GM19372 (cell line): ENCODE measurements at regions not wholly inside any gene's neighbourhood (a gene's known extent, or its start where the extent isn't known, plus 50 kb on each side); places are given as distances from the start of the nearest gene placed in this dataset.
"Not testable (repeated sequence)": the region's sequence is repeated elsewhere in the genome, so short reads cannot be mapped to it uniquely, and the experiment has no call there.

Source experiments
- ATAC-seq: cut with Tn5 transposase; IDR thresholded peaks from one replicate; pipeline ENCODE4 v1.9.1; 2021; ENCODE audit warnings: mild to moderate bottlenecking, low read depth, moderate library complexity; ENCODE audit not compliant: unreplicated experiment

DNA sequence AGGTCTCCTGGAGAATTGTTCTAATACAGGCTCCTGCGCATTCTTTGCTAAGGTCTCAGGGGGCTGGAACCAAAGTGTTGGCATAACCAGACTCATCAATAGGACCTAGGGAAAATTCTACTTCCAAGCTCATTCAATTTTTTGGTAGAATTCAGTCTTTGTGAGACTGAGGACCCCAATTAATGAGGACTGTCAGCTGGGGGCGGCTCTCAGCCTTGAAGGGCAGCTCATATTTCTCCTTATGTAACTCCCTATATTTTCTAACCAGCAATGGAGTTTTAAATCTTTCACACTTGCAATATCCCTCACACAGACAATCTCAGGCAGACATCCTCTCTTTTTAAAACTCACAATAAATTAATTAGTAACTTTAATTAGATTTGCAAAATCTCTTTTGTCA is 476.4 kb upstream of the LRFN5 start:
- ATAC-seq, result no peak

DNA sequence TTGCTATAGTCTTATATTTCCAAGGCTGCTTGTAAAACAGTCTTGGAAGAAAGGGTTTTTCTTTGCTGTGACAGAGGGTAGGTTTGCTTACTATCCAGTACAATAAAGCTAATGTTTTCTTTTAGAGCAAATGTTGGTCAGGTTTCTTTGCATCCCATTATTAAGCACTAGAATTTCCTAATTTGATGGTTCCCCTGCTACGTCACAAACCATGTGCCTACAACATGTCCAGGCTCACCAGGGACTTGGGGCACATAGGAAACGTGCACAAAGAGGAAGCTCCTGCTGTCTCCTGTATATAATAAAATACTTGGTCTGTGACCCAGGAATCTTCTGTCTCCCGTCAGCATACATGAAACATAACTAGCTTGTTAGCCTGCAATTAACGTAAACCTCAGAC is 486.3 kb upstream of the LRFN5 start:
- no peak for ATAC-seq

DNA sequence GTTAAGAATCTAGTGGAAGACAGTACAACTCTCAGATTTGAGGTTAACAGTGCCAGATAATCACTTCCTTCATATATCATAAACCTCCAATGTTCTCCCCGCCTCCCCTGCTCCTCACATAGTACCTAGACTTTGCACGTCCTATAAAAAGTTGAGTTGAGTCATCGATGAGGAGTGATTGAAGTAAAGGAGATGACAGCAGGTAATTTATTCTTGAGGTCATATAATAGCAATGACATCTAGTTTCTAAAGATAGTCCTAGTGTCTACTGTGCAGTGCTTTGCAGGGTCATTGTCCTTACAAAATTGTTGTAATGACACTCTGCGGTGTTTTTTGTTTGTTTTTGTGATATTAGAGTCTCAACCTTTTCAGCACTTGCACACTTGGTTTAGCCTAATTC is 510.5 kb upstream of the LRFN5 start:
- no peak for ATAC-seq

DNA sequence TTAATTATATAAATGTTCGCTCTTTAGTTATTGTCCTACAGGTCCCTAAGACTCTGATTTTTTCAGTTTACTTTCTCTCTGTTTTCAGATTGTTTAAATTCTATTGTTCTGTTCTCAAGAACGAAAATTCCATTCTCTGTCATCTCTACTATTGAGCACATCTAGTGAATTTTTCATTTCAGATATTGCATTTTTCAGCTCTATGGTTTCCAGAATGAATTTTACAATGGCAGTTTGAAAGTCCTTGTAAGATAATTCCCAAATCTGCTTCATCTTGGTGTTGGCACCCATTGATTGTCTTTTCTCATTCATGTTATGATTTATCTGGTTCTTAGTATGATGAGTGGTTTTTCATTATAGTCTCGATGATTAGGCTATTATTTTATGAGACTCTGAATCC is 519.6 kb upstream of the LRFN5 start:
- ATAC-seq, result no peak

DNA sequence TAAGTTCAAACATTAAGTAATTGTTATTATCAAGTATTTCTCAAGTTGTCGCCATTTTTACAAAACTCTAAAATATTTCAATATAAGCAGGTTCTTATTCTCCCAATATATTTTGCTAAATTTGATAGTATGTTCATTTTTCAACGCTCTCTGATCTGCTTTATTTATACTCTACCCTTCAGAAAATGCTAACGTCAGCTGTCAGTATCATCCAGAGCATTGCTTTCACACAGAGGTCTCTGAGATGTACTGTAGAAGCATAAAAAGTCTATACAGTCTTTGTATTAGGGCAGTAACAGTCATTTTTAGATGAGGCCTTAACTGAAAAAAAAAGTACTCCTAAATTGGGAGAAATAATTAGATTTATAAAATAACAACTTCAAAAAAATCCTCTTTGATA is 533.1 kb upstream of the LRFN5 start:
- ATAC-seq, result no peak

DNA sequence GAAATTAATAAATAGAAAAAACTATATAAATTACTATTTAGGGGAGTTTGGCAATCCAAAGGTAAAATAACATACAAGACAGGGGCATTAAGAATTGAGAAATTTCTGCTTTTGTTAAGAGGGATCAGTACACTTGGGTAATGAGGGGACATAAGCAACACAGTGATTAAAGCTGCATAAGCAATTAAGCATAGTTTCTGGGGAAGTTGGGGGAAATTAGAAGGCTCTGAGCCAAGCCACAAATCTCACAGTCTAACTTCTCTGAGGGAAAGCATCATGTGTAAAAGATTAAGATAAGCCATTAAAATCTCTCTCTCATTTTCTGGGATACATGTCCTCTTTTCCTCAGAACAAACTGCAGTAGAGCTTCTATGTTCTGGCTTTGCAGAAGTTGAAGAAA is 533.9 kb upstream of the LRFN5 start:
- ATAC-seq, result no peak

DNA sequence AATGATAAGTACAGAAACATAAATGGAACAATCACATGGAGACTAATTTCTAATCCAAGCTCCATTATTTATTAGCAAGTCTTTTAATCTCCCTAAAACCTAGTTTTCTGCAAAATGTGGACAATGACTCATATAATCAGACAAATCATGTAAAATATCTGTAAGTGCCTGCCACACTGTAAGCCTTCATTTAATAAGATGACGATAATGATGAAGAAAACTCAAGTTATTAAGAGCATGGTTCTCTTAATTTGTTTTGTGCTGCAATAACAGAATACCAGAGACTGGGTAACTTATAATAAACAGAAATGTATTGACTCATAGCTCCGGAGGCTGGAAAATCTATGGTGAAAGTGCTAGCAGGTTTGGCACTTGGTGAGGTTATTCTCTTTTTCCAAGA is 535.3 kb upstream of the LRFN5 start:
- ATAC-seq, result no peak

DNA sequence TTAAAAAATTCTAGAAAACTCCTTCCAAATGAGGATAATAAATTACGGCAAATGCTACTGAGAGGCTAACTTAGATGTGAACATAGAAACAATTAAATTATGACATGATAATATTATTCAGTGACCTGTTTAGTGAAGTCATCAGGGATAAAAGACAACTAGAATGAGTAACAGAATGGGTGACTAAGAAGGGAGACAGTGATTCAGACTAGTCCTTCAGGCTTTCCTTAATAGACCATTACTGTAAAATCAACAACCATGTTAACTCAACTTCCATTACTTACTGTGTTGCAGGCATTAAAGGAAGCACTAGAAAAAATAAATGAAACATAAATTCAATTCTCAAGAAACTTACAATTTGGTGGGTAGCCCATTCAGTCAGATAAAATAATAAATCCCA is 543.9 kb upstream of the LRFN5 start:
- ATAC-seq, result no peak

DNA sequence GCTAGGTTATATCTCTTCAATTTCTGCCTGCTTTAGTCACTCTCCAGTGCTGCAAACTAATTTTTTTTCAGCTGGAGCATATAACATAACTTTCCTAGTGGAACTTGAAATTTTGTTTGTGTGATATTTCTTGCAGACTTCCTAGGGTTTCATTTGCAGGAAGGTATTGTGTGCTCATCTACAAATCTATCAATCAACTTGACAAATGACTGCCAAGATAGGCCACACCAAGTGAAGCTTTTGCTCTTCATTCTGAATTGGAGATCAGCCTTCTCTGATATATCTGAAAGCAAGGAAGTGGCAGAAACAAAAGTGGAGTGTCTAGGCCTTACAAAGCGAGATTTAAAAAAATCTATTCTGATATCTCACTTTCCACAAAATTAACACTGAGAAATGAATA is 551.1 kb upstream of the LRFN5 start:
- no peak for ATAC-seq

DNA sequence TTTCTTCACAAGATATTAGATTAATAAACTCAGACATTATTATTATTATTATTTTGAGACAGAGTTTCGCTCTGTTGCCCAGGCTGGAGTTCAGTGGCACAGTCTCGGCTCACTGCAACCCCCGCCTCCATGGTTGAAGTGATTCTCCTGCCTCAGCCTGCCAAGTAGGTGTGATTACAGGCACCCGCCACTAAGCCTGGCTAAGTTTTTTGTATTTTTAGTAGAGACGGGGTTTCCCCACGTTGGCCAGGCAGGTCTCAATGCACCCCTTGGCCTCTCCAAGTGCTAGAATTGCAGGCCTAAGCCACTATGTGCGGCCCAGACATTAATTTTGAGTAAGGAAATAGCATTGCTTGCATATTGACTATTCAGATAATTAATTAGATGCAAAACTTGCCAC is 554.9 kb upstream of the LRFN5 start:
- no peak for ATAC-seq

DNA sequence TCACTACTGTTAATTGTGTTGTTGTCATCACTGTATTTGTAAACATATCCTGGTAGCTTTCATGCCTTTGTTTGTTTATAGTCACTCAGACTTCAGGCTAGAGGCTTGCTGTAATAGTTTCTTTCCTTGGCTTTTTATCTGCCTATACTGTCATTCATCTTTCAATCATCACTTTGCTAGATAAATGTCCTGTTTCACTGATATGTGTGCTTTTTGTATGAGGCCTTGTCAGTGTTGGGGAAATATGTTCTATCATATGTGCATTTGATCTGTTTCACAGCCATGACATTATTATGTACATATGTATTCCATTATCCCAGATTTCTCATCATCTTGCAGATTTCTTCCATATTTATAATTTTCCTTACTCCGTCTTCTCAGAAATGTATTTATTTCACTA is 558.9 kb upstream of the LRFN5 start:
- ATAC-seq, result no peak

DNA sequence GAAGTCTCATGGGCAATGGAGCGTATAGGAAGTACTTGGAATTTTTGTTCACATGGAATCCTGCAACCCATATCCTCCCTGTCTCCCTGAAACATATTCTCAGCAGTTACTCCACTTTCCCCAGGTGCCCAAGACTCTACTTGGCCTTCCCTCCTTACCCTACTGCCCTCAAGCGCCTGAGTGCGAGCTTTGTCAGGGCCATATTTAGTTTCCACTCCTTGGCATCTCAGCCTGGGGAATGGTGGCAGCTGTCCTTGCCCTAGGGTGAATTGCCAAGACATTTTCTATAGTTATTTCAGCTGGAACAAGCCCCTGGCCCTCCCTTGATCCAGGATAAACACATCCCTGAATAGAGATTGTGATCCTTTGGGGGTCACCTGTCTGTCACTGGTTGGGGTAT is 569.3 kb upstream of the LRFN5 start:
- ATAC-seq, result no peak

DNA sequence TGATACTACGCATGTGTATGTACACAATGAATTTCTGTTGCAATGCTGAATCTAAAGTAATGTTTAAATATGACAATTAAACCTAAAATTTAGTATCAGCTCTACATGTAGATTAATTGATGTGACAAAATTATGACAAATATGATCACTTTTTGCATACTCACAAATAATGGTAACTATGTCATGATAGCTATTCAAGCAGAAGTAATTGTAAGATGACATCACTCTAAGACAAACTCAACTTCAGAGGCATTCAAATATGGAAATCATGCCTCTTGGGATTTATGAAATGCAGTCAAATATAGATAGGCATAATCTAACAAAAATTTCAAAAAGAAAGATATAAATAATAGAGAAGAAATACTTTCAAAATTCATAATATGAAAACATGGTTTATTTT is 571.7 kb upstream of the LRFN5 start:
- ATAC-seq, result no peak

DNA sequence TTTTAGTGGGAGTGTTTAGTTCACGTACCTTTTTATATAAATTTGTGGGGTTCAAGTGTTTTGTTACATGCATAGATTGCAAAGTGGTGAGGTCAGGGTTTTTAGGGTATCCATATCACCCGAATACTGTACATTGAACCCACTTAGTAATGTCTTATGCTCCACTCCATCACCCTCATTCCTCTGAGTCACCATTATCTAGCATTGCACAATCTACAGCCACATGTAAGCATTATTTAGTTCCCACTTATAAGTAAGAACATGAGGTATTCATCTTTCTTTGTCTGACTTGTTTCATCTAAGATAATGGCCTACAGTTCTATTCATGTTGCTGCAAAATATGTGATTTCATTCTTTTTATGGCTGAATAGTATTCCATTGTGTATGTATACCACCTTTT is 583.7 kb upstream of the LRFN5 start:
- ATAC-seq, result no peak

DNA sequence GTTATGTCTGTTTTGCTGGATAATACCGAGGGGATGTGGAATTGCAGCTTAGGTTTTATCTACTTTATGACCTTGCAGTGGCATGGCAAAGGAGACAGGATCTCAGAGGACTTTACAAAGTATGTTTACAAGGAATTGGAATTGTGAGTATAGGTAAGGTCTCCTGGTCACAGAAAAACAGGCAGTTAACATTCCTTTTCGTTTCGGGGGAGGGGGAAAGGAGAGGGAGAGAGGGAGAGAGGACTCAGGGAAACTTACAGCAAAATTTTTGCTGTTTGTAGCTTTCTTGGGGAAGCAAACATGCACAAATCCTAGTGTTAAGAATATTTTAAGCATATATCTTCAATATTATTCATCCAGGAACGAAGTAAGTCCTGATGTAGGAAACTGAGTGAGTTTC is 590.5 kb upstream of the LRFN5 start:
- ATAC-seq, result no peak

DNA sequence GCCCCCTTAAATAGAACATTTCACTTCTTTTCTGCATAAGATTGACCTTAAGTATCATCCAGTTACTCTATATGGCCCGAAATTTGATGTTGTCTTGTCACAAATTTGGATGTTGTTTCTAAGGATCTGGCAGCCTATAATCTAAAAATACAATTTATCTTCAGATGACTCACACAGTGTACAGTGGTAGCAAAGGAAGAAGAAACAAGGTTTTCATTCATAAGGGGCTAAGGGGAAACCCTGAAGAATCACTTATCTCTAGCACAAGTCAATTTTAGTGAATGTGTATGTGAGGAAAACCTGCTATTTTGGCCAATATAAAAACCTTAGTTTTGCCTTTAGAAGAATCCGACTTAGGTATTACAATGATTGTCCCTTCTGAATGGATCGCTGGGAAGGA is 606.3 kb upstream of the LRFN5 start:
- no peak for ATAC-seq

DNA sequence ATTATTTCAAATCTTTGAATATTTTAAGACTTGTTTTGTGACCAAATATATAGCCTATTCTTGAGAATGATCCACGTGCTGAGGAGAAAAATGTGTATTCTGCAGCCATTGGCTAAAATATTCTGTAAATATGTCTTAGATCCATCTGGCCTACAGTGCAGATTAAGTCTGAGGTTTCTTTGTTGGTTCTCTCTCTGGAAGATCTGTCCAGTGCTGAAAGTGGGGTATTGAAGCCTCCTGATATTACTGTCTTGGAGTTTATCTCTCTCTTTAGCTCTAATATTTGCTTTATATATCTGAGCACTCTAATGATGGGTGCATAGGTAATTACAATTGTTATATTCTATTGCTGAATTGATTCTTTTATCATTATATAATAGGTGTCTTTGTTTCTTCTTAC is 617.4 kb upstream of the LRFN5 start:
- no peak for ATAC-seq

DNA sequence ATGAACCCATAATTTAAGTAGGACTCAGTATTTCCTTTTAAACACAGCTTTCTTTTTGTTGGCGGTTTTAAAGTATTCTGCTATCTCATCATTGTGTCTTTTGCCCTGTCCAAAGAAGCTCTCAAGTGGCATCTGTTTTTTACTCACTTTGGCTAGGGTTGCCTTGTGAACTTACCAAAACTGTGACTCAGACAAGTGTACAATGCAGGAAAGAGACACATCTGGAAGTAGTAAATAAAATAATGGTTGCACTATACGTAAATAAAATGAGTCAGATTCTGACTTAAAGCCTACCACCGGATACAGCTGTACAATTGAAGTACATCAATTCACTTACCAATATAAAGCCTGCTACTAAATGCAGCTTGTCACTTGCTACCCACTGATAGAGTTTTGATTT is 619.2 kb upstream of the LRFN5 start:
- ATAC-seq, result no peak

DNA sequence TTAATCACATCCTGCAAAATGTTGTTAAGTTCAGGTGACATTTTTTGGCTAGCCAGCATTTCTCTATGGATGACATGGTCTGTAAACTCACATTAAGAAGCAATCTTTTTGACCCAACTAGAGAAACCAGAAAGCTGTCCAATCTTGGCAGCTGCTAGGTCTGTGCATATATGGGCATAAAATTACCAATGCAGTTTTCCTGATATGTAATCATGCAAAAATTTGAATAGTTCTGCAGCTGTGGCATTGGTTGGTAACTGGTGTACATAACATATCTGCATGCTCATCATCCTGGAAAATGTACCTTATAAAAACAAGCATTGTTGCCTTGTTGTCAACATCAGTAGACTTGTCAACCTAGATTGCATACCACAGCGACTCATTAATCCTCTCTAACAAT is 620.0 kb upstream of the LRFN5 start:
- no peak for ATAC-seq

DNA sequence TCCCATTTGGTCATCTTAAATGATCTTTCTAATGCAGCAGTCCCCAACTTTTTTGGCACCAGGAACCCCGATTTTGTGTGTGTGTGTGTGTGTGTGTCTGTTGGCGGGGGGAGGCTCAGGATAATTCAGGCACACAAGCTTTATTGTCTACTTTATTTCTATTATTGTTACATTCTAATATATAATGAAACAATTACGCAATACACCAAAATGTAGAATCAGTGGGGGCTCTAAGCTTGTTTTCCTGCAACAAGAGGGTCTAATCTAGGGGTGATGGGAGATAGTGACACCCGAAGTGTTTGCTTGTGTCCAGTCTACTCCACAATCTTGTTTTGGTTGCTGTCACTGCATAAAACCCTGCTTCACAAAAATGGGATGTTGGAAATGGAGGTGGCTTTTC is 621.1 kb upstream of the LRFN5 start:
- ATAC-seq, result no peak

DNA sequence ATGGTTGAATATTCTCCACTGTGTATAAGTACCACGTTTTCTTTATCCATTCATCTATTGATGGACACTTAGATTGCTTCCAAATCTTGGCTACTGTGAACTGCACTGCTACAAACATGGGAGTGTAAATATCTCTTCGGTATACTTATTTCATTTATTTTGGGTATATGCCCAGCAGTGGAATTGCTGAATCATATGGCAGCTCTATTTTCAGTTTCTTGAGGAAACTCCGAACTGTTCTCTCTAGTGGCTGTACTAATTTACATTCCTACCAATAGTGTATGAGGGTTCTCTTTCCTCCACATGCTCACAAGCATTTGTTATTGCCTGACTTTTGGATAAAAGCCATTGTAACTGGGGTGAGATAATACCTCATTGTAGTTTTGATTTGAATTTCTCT is 623.1 kb upstream of the LRFN5 start:
- ATAC-seq, result no peak

DNA sequence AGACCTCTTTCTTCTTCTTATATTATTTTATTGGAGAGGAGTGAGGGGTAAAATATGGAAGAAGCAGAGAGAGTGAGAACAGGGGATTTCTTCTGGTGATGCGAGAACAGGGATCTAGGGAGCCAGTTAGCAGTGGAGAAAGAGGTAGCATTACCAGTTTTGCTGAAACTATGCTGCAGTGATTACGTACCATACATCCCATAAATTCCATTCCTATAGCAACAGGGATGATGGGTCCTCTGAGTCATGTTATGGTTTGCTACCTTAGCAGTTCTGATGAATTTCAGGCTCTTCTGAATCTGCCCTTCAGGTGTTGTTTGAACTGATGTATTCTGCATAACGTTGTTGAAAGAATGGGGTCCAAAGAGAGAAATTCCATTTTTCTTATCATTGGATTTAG is 625.4 kb upstream of the LRFN5 start:
- no peak for ATAC-seq

DNA sequence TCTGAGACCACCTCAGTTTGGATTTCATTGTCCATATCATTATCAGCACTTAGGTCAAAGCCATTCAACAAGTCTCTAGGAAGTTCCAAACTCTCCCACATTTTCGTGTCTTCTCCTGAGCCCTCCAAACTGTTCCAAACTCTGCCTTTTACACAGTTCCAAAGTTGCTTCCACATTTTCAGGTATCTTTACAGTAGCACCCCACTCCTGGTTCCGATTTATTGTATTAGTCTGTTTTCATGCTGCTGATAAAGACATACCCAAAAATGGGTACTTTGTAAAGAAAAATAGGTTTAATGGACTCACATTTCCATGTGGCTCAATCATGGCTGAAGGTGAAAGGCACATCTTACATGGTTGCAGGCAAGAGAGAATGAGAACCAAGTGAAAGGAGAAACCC is 646.4 kb upstream of the LRFN5 start:
- ATAC-seq, result not testable (repeated sequence)

DNA sequence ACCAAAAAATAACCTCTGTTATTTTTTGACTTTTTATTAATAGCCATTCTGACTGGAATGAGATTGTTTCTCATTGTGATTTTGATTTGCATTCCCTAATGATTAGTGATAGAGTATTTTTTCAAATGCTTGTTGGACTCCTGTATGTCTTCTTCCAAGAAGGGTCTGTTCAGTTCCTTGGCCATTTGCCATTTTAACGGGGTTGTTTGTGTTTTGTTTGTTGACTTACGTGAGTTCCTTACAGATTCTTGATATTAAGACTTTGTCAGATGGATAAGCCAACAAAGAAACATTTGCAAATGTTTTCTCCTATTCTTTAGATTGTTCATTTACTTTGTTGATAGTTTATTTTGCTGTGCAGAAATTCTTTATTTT is 651.6 kb upstream of the LRFN5 start:
- ATAC-seq, result no peak
